ENCODE measurements at regions not wholly inside any gene's neighbourhood (a gene's known extent, or its start where the extent isn't known, plus 50 kb on each side); places are given as distances from the start of the nearest gene placed in this dataset.

DNA sequence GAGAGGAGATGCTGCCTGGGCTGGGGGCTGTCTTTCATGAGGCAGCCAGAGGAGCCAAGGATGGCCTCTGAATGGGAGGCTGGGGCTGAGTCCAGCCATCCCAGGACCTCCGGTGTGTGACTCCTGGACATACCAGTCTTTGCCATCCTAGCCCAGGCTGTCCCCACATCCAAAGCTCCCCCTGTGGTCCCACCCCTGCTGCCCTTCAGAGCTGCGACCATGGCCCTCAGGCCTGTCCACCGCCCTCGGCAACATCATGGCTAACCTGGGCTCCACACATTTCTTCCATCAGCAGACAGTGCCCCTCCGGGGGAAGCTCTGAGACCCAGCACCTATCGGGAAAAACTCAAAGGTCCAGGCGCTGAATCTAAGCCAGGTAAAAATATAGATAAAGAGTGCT, 324.4 kb downstream of the MN1 start:
- TF ChIP-seq, protein P1, sequence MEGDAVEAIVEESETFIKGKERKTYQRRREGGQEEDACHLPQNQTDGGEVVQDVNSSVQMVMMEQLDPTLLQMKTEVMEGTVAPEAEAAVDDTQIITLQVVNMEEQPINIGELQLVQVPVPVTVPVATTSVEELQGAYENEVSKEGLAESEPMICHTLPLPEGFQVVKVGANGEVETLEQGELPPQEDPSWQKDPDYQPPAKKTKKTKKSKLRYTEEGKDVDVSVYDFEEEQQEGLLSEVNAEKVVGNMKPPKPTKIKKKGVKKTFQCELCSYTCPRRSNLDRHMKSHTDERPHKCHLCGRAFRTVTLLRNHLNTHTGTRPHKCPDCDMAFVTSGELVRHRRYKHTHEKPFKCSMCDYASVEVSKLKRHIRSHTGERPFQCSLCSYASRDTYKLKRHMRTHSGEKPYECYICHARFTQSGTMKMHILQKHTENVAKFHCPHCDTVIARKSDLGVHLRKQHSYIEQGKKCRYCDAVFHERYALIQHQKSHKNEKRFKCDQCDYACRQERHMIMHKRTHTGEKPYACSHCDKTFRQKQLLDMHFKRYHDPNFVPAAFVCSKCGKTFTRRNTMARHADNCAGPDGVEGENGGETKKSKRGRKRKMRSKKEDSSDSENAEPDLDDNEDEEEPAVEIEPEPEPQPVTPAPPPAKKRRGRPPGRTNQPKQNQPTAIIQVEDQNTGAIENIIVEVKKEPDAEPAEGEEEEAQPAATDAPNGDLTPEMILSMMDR (IDR thresholded peaks at IDR 0.05; ENCODE audit: low read length): no peak
- TF ChIP-seq EZH2 (IDR thresholded peaks at IDR 0.05; ENCODE audit: borderline replicate concordance, low read length): no peak

Measured in OCI-LY1 (cell line).